B cell (primary cell): ENCODE measurements at regions not wholly inside any gene's neighbourhood (a gene's known extent, or its start where the extent isn't known, plus 50 kb on each side); places are given as distances from the start of the nearest gene placed in this dataset.

ENCODE experiments used
- ATAC-seq: fragments of 200-7000 bp; cut with Tn5 transposase; one replicate; pipeline ENCODE4 v1.10.0; 2021; ENCODE audit warnings: low read depth, mild to moderate bottlenecking, moderate number of reproducible peaks, moderate library complexity
- CTCF ChIA-PET: fragments of 350-600 bp; sonication (Branson Sonifier 250); formaldehyde crosslinking; loops from one replicate; lab custom pipeline; 2021; ENCODE audit warnings: antibody characterized with exemption, inconsistent platforms; lab: Charles Lee
- POLR2A ChIA-PET: fragments of 350-600 bp; sonication (Branson Sonifier 250); formaldehyde crosslinking; loops from one replicate; lab custom pipeline; 2021; ENCODE audit warnings: antibody characterized with exemption; lab: Charles Lee
- DNase-seq: peaks from one replicate; pipeline ENCODE4 v3.0.0; 2013
- H2AFZ ChIP-seq: 2 replicates; pipeline ENCODE4 v1.6.1; 2012; ENCODE audit warnings: mild to moderate bottlenecking, low read depth, low read length; ENCODE audit not compliant: insufficient read depth, poor library complexity, severe bottlenecking
- H3K27ac ChIP-seq, 2 donors: 1 replicate in 1 of 2; 2 replicates in 1 of 2; pipeline ENCODE4 v1.5.1; 2012 to 2013; ENCODE audit warnings: low read length in 2 of 2, mild to moderate bottlenecking in 2 of 2, moderate library complexity in 1 of 2
- H3K27me3 ChIP-seq, 4 experiments: fragments of 200-600 bp in 1 of 4; sonication (generic) in 1 of 4; replicated peaks in 1 of 4; 1 replicate in 2 of 4; 2 replicates in 2 of 4; pipeline versions ENCODE4 v1.6.1 to v1.7.0; 2013 to 2016; ENCODE audit warnings: low read length in 3 of 4, mild to moderate bottlenecking in 2 of 4, mixed read lengths in 1 of 4, moderate library complexity in 1 of 4; ENCODE audit not compliant: insufficient read depth in 4 of 4, control insufficient read depth in 3 of 4; ENCODE audit errors: control extremely low read depth in 1 of 4
- H3K36me3 ChIP-seq, 2 experiments: replicated peaks in 1 of 2; 1 replicate in 1 of 2; 2 replicates in 1 of 2; pipeline versions ENCODE4 v1.6.1 to v1.7.1; 2013; ENCODE audit warnings: low read length in 1 of 2; ENCODE audit not compliant: insufficient read depth in 2 of 2, control insufficient read depth in 1 of 2; ENCODE audit errors: control extremely low read depth in 1 of 2, extremely low read depth in 1 of 2
- H3K4me1 ChIP-seq, 2 donors: fragments of 200-600 bp in 1 of 2; sonication (generic) in 1 of 2; 1 replicate in 1 of 2; 2 replicates in 1 of 2; pipeline versions ENCODE4 v1.5.1 to v1.6.1; 2013 to 2017; ENCODE audit warnings: low read length in 2 of 2; ENCODE audit not compliant: control insufficient read depth in 2 of 2, insufficient read depth in 2 of 2
- H3K4me2 ChIP-seq: replicated peaks from 2 replicates; pipeline ENCODE3; 2012; ENCODE audit warnings: mild to moderate bottlenecking, low read depth, low read length; ENCODE audit not compliant: poor library complexity, severe bottlenecking
- H3K4me3 ChIP-seq, 5 experiments: fragments of 200-600 bp in 1 of 5; sonication (generic) in 1 of 5; 1 replicate in 3 of 5; 2 replicates in 2 of 5; pipeline versions ENCODE4 v1.5.1 to v1.7.0; 2011 to 2016; ENCODE audit warnings: low read length in 4 of 5, mild to moderate bottlenecking in 4 of 5, low read depth in 2 of 5, control low read depth in 1 of 5, moderate library complexity in 1 of 5; ENCODE audit not compliant: insufficient read depth in 1 of 5; ENCODE audit errors: control extremely low read depth in 1 of 5, extremely low read depth in 1 of 5
- H3K79me2 ChIP-seq: fragments of 200-600 bp; sonication (generic); one replicate; pipeline ENCODE4 v1.6.0; 2016; ENCODE audit warnings: low read length; ENCODE audit not compliant: control insufficient read depth, insufficient read depth
- H3K9ac ChIP-seq: fragments of 200-600 bp; sonication (generic); 2 replicates; pipeline ENCODE4 v1.6.1; 2017; ENCODE audit warnings: mild to moderate bottlenecking, low read length, moderate library complexity
- H3K9me3 ChIP-seq, 3 donors: one replicate each; pipeline versions ENCODE4 v1.6.1 to v1.7.1; 2013; ENCODE audit warnings: low read length in 2 of 3; ENCODE audit not compliant: control insufficient read depth in 2 of 3, insufficient read depth in 1 of 3; ENCODE audit errors: control extremely low read depth in 1 of 3
- H4K20me1 ChIP-seq: 2 replicates; pipeline ENCODE4 v1.6.0; 2012; ENCODE audit warnings: mild to moderate bottlenecking, low read length; ENCODE audit not compliant: insufficient read depth, control insufficient read depth, poor library complexity, severe bottlenecking
- H3K27ac Mint-ChIP-seq: one replicate; pipeline ENCODE4 v1.8.0; 2021; ENCODE audit warnings: mixed read lengths
- H3K27me3 Mint-ChIP-seq: one replicate; pipeline ENCODE4 v1.8.0; 2021; ENCODE audit warnings: mixed read lengths
- H3K4me1 Mint-ChIP-seq: one replicate; pipeline ENCODE4 v1.8.0; 2021; ENCODE audit warnings: mixed read lengths
- H3K4me3 Mint-ChIP-seq: one replicate; pipeline ENCODE4 v1.8.0; 2021; ENCODE audit warnings: mixed read lengths
- H3K9me3 Mint-ChIP-seq: one replicate; pipeline ENCODE4 v1.8.0; 2022; ENCODE audit warnings: mixed read lengths; ENCODE audit not compliant: insufficient read depth
- CTCF ChIP-seq: fragments of 200-600 bp; IDR thresholded peaks from one replicate; pipeline ENCODE4 v1.8.0; 2022; ENCODE audit warnings: antibody characterized with exemption, mild to moderate bottlenecking
- EZH2 ChIP-seq: IDR thresholded peaks from 2 replicates; pipeline ENCODE4 v1.6.1; 2012; ENCODE audit warnings: borderline replicate concordance, low read depth, mild to moderate bottlenecking, moderate library complexity, low read length; ENCODE audit not compliant: insufficient read depth, poor library complexity, severe bottlenecking
- WGBS: methylation state at CpG from one replicate; pipeline ENCODE4 v1.1.5; 2013; ENCODE audit warnings: missing lambda C conversion rate; ENCODE audit not compliant: insufficient coverage; 5-methylcytosine and 5-hydroxymethylcytosine counted together
- intact Hi-C: fragments of 100-400 bp; cut with micrococcal nuclease; formaldehyde crosslinking; loops from one replicate; pipeline ENCODE4 v1.10.0; 2022

GRCh38 chr2:51379997-51380396 is 348.1 kb upstream of the NRXN1 start:
- no peaks in the 10 kb centered on the region for H3K27me3 Mint-ChIP-seq
- H3K9me3 Mint-ChIP-seq: no peaks in the 10 kb centered on the region
- Histone ChIP-seq H3K27me3 (no peaks in the 10 kb centered on the region), H3K4me3 (no peak overlapping the region), H3K4me2 (no peak overlapping the region), H3K79me2 (no peaks in the 10 kb centered on the region), H2AFZ (no peak overlapping the region), H4K20me1 (no peaks in the 10 kb centered on the region), H3K27ac (no peak overlapping the region), H3K4me1 (no peaks in the 10 kb centered on the region), H3K36me3 (no peaks in the 10 kb centered on the region), H3K9ac (no peak overlapping the region), H3K9me3 (peaks cover 0 to 7% (median 0%) of the 10 kb centered on the region in 3 donors)
- ChIA-PET POLR2A (no interaction called here), CTCF (no interaction called here)
- no peaks in the 10 kb centered on the region for H3K4me1 Mint-ChIP-seq
- H3K4me3 Mint-ChIP-seq: no peak overlapping the region
- ATAC-seq: no peak
- TF ChIP-seq EZH2 (no peak), CTCF (no peak)
- no peak overlapping the region for H3K27ac Mint-ChIP-seq
- intact Hi-C loops: no loop called here
- no peak for DNase-seq

- no peak overlapping the region for H3K27ac Mint-ChIP-seq
- no peaks in the 10 kb centered on the region for H3K4me1 Mint-ChIP-seq
- Histone ChIP-seq H3K79me2 (no peaks in the 10 kb centered on the region), H3K27me3 (no peaks in the 10 kb centered on the region), H3K9me3 (peaks cover 0 to 1% (median 0%) of the 10 kb centered on the region in 3 donors), H3K4me1 (no peaks in the 10 kb centered on the region), H3K27ac (no peak overlapping the region), H3K4me3 (no peak overlapping the region), H3K4me2 (no peak overlapping the region), H4K20me1 (no peaks in the 10 kb centered on the region), H3K9ac (no peak overlapping the region), H2AFZ (no peak overlapping the region), H3K36me3 (no peaks in the 10 kb centered on the region)
- ATAC-seq (no peak), DNase-seq (no peak)
- 80% methylated on average over 1 of the region's 4 CpGs for WGBS
- TF ChIP-seq CTCF (no peak), EZH2 (no peak)
- ChIA-PET POLR2A (no interaction called here), CTCF (no interaction called here)
- no peaks in the 10 kb centered on the region for H3K9me3 Mint-ChIP-seq
- no peaks in the 10 kb centered on the region for H3K27me3 Mint-ChIP-seq
- intact Hi-C loops: no loop called here
- no peak overlapping the region for H3K4me3 Mint-ChIP-seq
Measured at GRCh38 chr2:51368250-51368649, 336.3 kb upstream of the NRXN1 start.
